ENCODE measurements at regions not wholly inside any gene's neighbourhood (a gene's known extent, or its start where the extent isn't known, plus 50 kb on each side); places are given as distances from the start of the nearest gene placed in this dataset.

- no peak for DNase-seq (ENCODE audit: low spot score)
Measured at GRCh38 chr10:25114036-25114411, 60.8 kb upstream of the GPR158 start.

- DNase-seq (ENCODE audit: low spot score) = no peak
Measured at GRCh38 chr10:25117757-25118156, 57.0 kb upstream of the GPR158 start.

- no peak for DNase-seq (ENCODE audit: low spot score)
Measured at GRCh38 chr10:25120188-25120587, 54.6 kb upstream of the GPR158 start.
